GM23338 (cell line): ENCODE measurements at regions not wholly inside any gene's neighbourhood (a gene's known extent, or its start where the extent isn't known, plus 50 kb on each side); places are given as distances from the start of the nearest gene placed in this dataset.

Source experiments
- ATAC-seq: fragments of 200-7000 bp; cut with Tn5 transposase; 3 replicates; pipeline ENCODE4 v1.9.1; 2020
- DNase-seq: peaks from one replicate; pipeline ENCODE4 v3.0.0-alpha.2; 2015; ENCODE audit warnings: low spot score
- H2AFZ ChIP-seq: fragments of 200-600 bp; sonication (generic); 2 replicates; pipeline ENCODE4 v1.8.0; 2016; ENCODE audit warnings: antibody characterized with exemption, mild to moderate bottlenecking, moderate library complexity
- H3F3A ChIP-seq: fragments of 200-600 bp; sonication (generic); replicated peaks from 2 replicates; pipeline ENCODE4 v1.8.0; 2017; ENCODE audit warnings: antibody characterized with exemption, mixed run types, low read depth
- H3K27ac ChIP-seq: fragments of 200-600 bp; sonication (generic); 2 replicates; pipeline ENCODE4 v1.6.1; 2016; ENCODE audit warnings: low read depth
- H3K27me3 ChIP-seq: fragments of 200-600 bp; sonication (generic); 2 replicates; pipeline ENCODE4 v1.8.0; 2016; ENCODE audit warnings: mild to moderate bottlenecking, mixed run types, moderate library complexity; ENCODE audit not compliant: insufficient read depth
- H3K36me3 ChIP-seq: fragments of 200-600 bp; sonication (generic); 2 replicates; pipeline ENCODE4 v1.8.0; 2016; ENCODE audit warnings: mild to moderate bottlenecking; ENCODE audit not compliant: insufficient read depth
- H3K4me1 ChIP-seq: fragments of 200-600 bp; sonication (generic); 2 replicates; pipeline ENCODE4 v1.8.0; 2016; ENCODE audit warnings: mild to moderate bottlenecking, moderate library complexity; ENCODE audit not compliant: insufficient read depth
- H3K4me2 ChIP-seq: fragments of 200-600 bp; sonication (generic); 2 replicates; pipeline ENCODE4 v1.7.1; 2017; ENCODE audit warnings: mixed run types
- H3K4me3 ChIP-seq: fragments of 200-600 bp; sonication (generic); 2 replicates; pipeline ENCODE4 v1.6.1; 2016; ENCODE audit warnings: mixed run types
- H3K79me2 ChIP-seq: fragments of 200-600 bp; sonication (generic); replicated peaks from 2 replicates; pipeline ENCODE4 v1.8.0; 2017; ENCODE audit warnings: mild to moderate bottlenecking; ENCODE audit not compliant: insufficient read depth
- H3K9me2 ChIP-seq: fragments of 200-600 bp; sonication (generic); 2 replicates; pipeline ENCODE4 v1.8.0; 2017; ENCODE audit not compliant: insufficient read depth
- H4K20me1 ChIP-seq: fragments of 200-600 bp; sonication (generic); replicated peaks from 2 replicates; pipeline ENCODE4 v1.8.0; 2017; ENCODE audit warnings: mild to moderate bottlenecking; ENCODE audit not compliant: insufficient read depth
- H3K27ac Mint-ChIP-seq: 2 replicates; pipeline ENCODE4 v1.8.0; 2020; ENCODE audit warnings: inconsistent platforms, mild to moderate bottlenecking, moderate library complexity, mixed read lengths
- H3K27me3 Mint-ChIP-seq: 3 replicates; pipeline ENCODE4 v1.8.0; 2022; ENCODE audit warnings: low read depth, mild to moderate bottlenecking, moderate library complexity, mixed read lengths, inconsistent platforms; ENCODE audit not compliant: insufficient read depth, poor library complexity
- H3K36me3 Mint-ChIP-seq: 3 replicates; pipeline ENCODE4 v1.8.0; 2021; ENCODE audit warnings: low read depth, mild to moderate bottlenecking, inconsistent platforms, moderate library complexity, mixed read lengths
- H3K4me1 Mint-ChIP-seq: 3 replicates; pipeline ENCODE4 v1.8.0; 2020; ENCODE audit warnings: mild to moderate bottlenecking, inconsistent platforms, mixed read lengths
- H3K4me3 Mint-ChIP-seq: 3 replicates; pipeline ENCODE4 v1.8.0; 2021; ENCODE audit warnings: moderate library complexity, mild to moderate bottlenecking, inconsistent platforms, mixed read lengths
- H3K9me3 Mint-ChIP-seq: 3 replicates; pipeline ENCODE4 v1.8.0; 2020; ENCODE audit warnings: moderate library complexity, mild to moderate bottlenecking, inconsistent platforms, mixed read lengths
- CREB1 ChIP-seq: fragments of 250-450 bp; sonication (Bioruptor Pico); IDR thresholded peaks from 2 replicates; pipeline ENCODE4 v1.5.0; 2020; ENCODE audit warnings: low read depth, mild to moderate bottlenecking, moderate library complexity
- ETS1 ChIP-seq: IDR thresholded peaks from 2 replicates; pipeline ENCODE4 v1.6.1; 2016; ENCODE audit warnings: antibody characterized with exemption
- EZH2phosphoT487 ChIP-seq: fragments of 200-600 bp; sonication (generic); IDR thresholded peaks from one replicate; pipeline ENCODE4 v1.8.1; 2018; ENCODE audit warnings: antibody characterized with exemption; ENCODE audit not compliant: unreplicated experiment
- JUNB ChIP-seq: IDR thresholded peaks from one replicate; pipeline ENCODE4 v1.6.1; 2016; ENCODE audit warnings: antibody characterized with exemption; ENCODE audit not compliant: unreplicated experiment
- POLR2AphosphoS5 ChIP-seq: IDR thresholded peaks from 2 replicates; pipeline ENCODE4 v1.6.1; 2016; ENCODE audit warnings: antibody characterized with exemption, low read depth
- REST ChIP-seq: IDR thresholded peaks from one replicate; pipeline ENCODE4 v1.6.1; 2018; ENCODE audit warnings: antibody characterized with exemption; ENCODE audit not compliant: unreplicated experiment

- H3K36me3 ChIP-seq = no peaks in the 10 kb centered on the region
- H3K4me3 ChIP-seq = no peak overlapping the region
- H2AFZ ChIP-seq = peak overlapping the region; percentile 83
- ATAC-seq = no peak
- Mint-ChIP-seq H3K27me3 (peaks cover 2% of the 10 kb centered on the region), H3K4me1 (peaks cover 7% of the 10 kb centered on the region; the same call in 2 of the 3 replicates), H3K27ac (no peak overlapping the region), H3K9me3 (no peaks in the 10 kb centered on the region; the same call in 2 of the 3 replicates), H3K4me3 (no peak overlapping the region), H3K36me3 (no peaks in the 10 kb centered on the region)
- no peaks in the 10 kb centered on the region for H3K9me2 ChIP-seq
- no peak for DNase-seq
- TF ChIP-seq EZH2phosphoT487 (no peak), JUNB (no peak), CREB1 (no peak), POLR2AphosphoS5 (no peak)
- no peak overlapping the region for H3K27ac ChIP-seq
- no peaks in the 10 kb centered on the region for H3K4me1 ChIP-seq
- no peaks in the 10 kb centered on the region for H3F3A ChIP-seq
- H3K79me2 ChIP-seq = no peaks in the 10 kb centered on the region
- no peaks in the 10 kb centered on the region for H3K27me3 ChIP-seq
- H3K4me2 ChIP-seq = no peak overlapping the region
- no peaks in the 10 kb centered on the region for H4K20me1 ChIP-seq
Observed at GRCh38 chr2:424306-425171, 136.6 kb upstream of the ALKAL2 start.

GRCh38 chr2:423479-423878 lies 135.6 kb upstream of the ALKAL2 start:
- no peaks in the 10 kb centered on the region for H3K36me3 ChIP-seq
- no peaks in the 10 kb centered on the region; the same call in 2 of the 3 replicates for H3K9me3 Mint-ChIP-seq
- H3K9me2 ChIP-seq = no peaks in the 10 kb centered on the region
- H3K4me1 ChIP-seq = no peaks in the 10 kb centered on the region
- H3K27me3 Mint-ChIP-seq = peaks cover 1% of the 10 kb centered on the region
- H3K4me2 ChIP-seq = no peak overlapping the region
- H3F3A ChIP-seq = no peaks in the 10 kb centered on the region
- H3K4me3 Mint-ChIP-seq = no peak overlapping the region
- H3K79me2 ChIP-seq = no peaks in the 10 kb centered on the region
- no peak overlapping the region for H3K27ac Mint-ChIP-seq
- no peak overlapping the region for H2AFZ ChIP-seq
- DNase-seq (no peak), ATAC-seq (peak; percentile 54)
- peak; percentile 47 for TF ChIP-seq REST
- TF ChIP-seq ETS1 = no peak
- no peaks in the 10 kb centered on the region for H4K20me1 ChIP-seq
- H3K27ac ChIP-seq = no peak overlapping the region
- peaks cover 7% of the 10 kb centered on the region; the same call in 2 of the 3 replicates for H3K4me1 Mint-ChIP-seq
- no peak overlapping the region for H3K4me3 ChIP-seq
- no peaks in the 10 kb centered on the region for H3K27me3 ChIP-seq
- no peaks in the 10 kb centered on the region for H3K36me3 Mint-ChIP-seq
